ENCODE measurements at regions not wholly inside any gene's neighbourhood (a gene's known extent, or its start where the extent isn't known, plus 50 kb on each side); places are given as distances from the start of the nearest gene placed in this dataset.

DNA sequence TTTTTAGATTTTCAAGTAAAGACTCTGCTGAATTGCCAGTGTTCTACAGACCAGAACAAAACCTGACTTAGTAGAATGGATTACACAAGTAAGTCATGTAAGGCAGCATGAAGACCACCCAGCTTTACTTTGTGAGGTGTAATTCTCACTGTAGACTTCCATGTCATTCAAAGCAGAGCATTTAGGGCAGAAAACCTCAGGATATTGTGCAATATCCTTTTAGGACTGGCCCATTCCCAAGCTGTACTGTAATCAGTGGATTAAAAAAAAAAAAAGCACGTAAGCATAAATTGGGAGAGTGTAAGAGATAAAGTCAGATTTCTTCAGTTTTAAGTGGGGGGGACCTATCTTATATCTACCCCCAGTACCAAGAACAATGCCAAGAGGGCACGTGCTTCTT is 380.5 kb upstream of the PRMT6 start:
- intact Hi-C loops (cut with DNase I), result no loop called here
- Histone ChIP-seq H3K27ac (no peak overlapping the region), H3K27me3 (no peaks in the 10 kb centered on the region), H3K9me3 (no peaks in the 10 kb centered on the region), H3K36me3 (no peaks in the 10 kb centered on the region), H3K4me3 (no peak overlapping the region), H3K4me1 (no peaks in the 10 kb centered on the region)
- DNase-seq (ENCODE audit: extremely low spot score in 2 of 2), result no peak
- TF ChIP-seq, protein P1, sequence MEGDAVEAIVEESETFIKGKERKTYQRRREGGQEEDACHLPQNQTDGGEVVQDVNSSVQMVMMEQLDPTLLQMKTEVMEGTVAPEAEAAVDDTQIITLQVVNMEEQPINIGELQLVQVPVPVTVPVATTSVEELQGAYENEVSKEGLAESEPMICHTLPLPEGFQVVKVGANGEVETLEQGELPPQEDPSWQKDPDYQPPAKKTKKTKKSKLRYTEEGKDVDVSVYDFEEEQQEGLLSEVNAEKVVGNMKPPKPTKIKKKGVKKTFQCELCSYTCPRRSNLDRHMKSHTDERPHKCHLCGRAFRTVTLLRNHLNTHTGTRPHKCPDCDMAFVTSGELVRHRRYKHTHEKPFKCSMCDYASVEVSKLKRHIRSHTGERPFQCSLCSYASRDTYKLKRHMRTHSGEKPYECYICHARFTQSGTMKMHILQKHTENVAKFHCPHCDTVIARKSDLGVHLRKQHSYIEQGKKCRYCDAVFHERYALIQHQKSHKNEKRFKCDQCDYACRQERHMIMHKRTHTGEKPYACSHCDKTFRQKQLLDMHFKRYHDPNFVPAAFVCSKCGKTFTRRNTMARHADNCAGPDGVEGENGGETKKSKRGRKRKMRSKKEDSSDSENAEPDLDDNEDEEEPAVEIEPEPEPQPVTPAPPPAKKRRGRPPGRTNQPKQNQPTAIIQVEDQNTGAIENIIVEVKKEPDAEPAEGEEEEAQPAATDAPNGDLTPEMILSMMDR (IDR thresholded peaks at IDR 0.05), result no peak
- TF ChIP-seq POLR2AphosphoS5 (IDR thresholded peaks at IDR 0.05; ENCODE audit: insufficient read depth in 1 of 2, low read depth in 1 of 2) (no peak), POLR2A (IDR thresholded peaks at IDR 0.05) (no peak)

DNA sequence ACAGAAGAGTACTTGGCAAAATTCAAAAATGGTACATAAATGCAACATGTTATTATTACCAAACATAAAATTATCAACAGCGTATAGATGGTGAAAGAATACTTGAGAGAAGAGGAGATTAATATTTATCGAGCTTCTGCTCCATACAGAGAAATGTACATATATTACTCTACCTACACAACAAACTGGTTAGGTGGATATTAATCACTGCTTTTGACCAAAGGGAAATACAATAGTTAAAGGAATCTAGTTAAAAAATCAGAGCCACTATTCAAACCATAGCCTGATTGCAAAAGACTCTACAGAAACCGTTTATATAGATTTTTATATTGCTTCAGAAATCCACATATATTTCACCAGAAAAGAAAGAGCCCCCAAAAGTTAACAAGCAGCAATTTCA is 379.3 kb upstream of the PRMT6 start:
- no peak for TF ChIP-seq POLR2A (IDR thresholded peaks at IDR 0.05)
- TF ChIP-seq, protein P1 (IDR thresholded peaks at IDR 0.05), result no peak
- no peak for TF ChIP-seq POLR2AphosphoS5 (IDR thresholded peaks at IDR 0.05; ENCODE audit: insufficient read depth in 1 of 2, low read depth in 1 of 2)
- no peaks in the 10 kb centered on the region for H3K9me3 ChIP-seq
- H3K27me3 ChIP-seq, result no peaks in the 10 kb centered on the region
- no peaks in the 10 kb centered on the region for H3K36me3 ChIP-seq
- no peaks in the 10 kb centered on the region for H3K4me1 ChIP-seq
- intact Hi-C loops (cut with DNase I), result no loop called here
- DNase-seq (ENCODE audit: extremely low spot score in 2 of 2), result no peak
- no peak overlapping the region for H3K4me3 ChIP-seq
- no peak overlapping the region for H3K27ac ChIP-seq

DNA sequence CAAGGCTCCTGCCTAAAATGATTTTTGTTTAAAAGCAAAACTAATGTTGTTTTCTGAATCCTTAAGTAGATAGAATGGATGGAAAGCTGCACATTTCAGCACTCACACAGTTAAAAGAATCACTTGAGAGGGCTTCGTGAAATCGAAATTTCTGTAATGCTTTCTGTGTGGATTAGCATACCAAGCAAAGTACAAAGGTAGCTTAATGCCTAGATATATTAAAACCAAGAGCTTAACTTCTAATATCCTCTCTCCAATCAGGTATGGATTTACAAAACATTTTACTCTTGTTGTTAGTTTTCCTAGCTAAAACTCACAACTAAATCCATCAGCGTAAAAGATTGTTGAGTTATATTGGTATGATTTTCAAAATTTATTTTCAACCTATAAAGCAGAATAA is 378.8 kb upstream of the PRMT6 start:
- H3K4me1 ChIP-seq, result no peaks in the 10 kb centered on the region
- intact Hi-C loops (cut with DNase I), result no loop called here
- no peak for DNase-seq (ENCODE audit: extremely low spot score in 2 of 2)
- H3K9me3 ChIP-seq, result no peaks in the 10 kb centered on the region
- H3K27me3 ChIP-seq, result no peaks in the 10 kb centered on the region
- no peak overlapping the region for H3K27ac ChIP-seq
- TF ChIP-seq, protein P1 (IDR thresholded peaks at IDR 0.05), result no peak
- TF ChIP-seq POLR2A (IDR thresholded peaks at IDR 0.05), result no peak
- TF ChIP-seq POLR2AphosphoS5 (IDR thresholded peaks at IDR 0.05; ENCODE audit: insufficient read depth in 1 of 2, low read depth in 1 of 2), result no peak
- H3K4me3 ChIP-seq, result no peak overlapping the region
- H3K36me3 ChIP-seq, result no peaks in the 10 kb centered on the region

DNA sequence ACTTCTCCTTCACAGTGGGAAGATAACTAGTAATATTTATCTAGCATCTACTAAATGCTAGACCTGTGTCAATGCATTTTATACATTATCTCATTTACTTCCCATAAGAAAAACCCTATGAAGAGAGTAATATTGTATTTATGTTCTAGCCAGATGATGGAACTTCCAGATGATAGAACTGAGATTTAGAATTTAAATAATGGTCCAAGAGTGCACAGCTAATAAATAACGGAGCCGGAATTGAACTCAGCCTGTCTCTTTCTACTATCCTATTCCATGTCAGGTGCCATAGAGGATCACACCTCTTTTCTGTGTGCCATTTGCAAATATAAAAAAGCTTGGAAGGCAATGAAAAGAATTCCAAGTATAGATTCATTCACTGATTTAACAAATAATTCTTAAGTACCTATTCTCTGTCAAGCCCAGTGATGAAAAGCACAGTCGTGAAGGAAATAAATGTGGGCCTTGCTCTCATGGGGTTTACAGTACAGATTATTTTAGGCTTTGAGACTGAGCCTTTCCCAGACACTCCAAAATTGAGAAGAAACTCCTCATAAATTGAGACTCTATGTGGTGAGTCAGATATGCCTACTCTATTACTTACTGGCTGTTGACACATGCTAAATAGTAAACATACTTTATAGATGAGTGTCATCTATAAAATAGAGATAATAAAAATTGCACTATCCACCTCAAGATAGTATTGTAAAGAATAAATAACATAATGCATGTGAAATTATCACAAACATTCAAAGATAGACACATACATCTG is 378.0 kb upstream of the PRMT6 start:
- intact Hi-C loops (cut with DNase I), result no loop called here
- Histone ChIP-seq H3K27ac (no peak overlapping the region), H3K36me3 (no peaks in the 10 kb centered on the region), H3K4me1 (no peaks in the 10 kb centered on the region), H3K27me3 (no peaks in the 10 kb centered on the region), H3K4me3 (no peak overlapping the region), H3K9me3 (no peaks in the 10 kb centered on the region)
- no peak for DNase-seq (ENCODE audit: extremely low spot score in 2 of 2)
- TF ChIP-seq, protein P1 (IDR thresholded peaks at IDR 0.05), result no peak
- TF ChIP-seq POLR2AphosphoS5 (IDR thresholded peaks at IDR 0.05; ENCODE audit: insufficient read depth in 1 of 2, low read depth in 1 of 2), result no peak
- no peak for TF ChIP-seq POLR2A (IDR thresholded peaks at IDR 0.05)

DNA sequence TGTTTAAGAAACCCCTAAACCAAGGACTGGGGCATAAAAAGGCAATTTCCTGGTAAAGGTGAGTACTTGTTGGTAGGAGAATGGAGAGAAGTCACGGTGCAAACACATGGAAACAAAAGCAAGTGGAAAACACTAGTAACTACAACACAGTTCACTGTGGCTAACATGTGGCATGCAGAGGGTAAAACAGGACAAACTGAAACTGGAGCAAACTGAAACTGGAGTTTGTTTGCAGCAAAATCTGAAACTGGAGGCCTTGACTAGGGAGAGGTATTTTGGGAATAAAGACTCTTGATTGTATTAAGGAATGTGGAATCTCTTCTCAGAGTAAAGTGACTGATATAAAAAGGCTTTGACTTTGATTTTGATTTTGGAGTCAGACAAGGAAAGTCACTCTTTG is 376.3 kb upstream of the PRMT6 start:
- no peak for TF ChIP-seq POLR2AphosphoS5 (IDR thresholded peaks at IDR 0.05; ENCODE audit: insufficient read depth in 1 of 2, low read depth in 1 of 2)
- TF ChIP-seq, protein P1 (IDR thresholded peaks at IDR 0.05), result no peak
- TF ChIP-seq POLR2A (IDR thresholded peaks at IDR 0.05), result no peak
- Histone ChIP-seq H3K4me1 (no peaks in the 10 kb centered on the region), H3K27me3 (no peaks in the 10 kb centered on the region), H3K27ac (no peak overlapping the region), H3K9me3 (no peaks in the 10 kb centered on the region), H3K4me3 (no peak overlapping the region), H3K36me3 (no peaks in the 10 kb centered on the region)
- DNase-seq (ENCODE audit: extremely low spot score in 2 of 2), result no peak
- intact Hi-C loops (cut with DNase I), result no loop called here
